ENCODE measurements at regions not wholly inside any gene's neighbourhood (a gene's known extent, or its start where the extent isn't known, plus 50 kb on each side); places are given as distances from the start of the nearest gene placed in this dataset.

- DNase-seq, result no peak
Measured at GRCh38 chr6:1257778-1258177, 54.1 kb upstream of the FOXQ1 start.

DNA sequence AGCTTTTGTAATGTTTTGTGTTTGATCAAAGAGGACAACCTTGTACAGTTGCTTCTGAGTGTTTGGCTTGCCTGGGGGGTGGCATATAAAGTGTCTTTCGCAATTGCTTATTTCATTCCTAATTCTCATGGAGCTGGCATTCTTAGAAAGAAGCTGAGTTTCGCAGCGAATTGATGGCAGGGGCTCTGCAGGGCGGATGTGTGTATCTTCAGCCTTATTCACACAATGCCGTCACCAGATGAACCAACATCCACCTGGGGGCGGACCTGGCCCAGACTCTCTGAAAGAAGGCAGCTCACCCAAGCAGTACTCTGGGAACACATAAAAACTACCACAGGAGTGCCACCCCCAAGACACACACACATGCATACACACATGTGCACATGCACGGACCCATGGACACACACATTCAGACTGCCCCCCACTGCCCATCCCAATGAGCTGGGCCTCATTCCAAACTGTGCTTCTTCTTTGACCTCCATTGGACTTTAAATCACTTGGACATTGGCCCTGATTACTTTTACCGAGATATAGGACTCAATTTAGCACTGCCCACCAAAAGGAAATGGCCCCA lies 55.4 kb upstream of the FOXQ1 start:
- DNase-seq, result no peak

DNA sequence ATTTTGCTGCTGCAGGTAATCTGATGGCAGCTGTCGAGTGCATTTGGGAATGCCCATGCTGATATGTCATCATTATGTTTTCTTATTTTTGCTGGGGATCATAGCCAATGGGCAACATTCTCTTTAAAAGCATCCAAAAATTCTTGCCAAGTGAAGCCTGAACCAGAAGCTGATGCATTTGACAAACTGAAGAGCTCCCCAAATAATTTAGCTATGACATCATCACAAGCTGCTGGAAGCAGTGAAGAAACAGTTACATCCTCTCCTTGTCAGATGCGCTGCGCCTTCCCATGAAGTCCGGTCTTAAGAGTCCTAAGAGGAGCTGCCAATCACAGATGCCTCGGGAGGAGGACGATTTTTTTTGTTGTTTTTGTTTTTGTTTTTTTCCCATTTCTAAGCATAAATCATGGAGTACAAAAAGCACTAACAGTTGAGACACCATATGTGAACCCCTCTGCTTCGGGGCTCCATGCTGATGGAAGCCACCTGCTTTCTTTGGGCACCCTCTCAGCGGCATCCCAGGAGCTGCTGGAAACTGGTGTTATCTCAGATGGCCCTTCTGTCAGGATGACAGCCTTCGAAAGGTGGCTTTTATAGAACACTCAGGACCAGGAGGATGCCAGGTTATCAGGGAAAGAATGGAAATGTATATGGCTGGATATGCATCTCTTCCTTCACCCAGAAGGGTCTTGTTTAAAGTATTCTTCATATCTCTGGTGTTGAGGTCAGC lies 56.1 kb upstream of the FOXQ1 start:
- no peak for DNase-seq

- DNase-seq, result no peak
Measured at GRCh38 chr6:1254326-1254725, 57.6 kb upstream of the FOXQ1 start.

DNA sequence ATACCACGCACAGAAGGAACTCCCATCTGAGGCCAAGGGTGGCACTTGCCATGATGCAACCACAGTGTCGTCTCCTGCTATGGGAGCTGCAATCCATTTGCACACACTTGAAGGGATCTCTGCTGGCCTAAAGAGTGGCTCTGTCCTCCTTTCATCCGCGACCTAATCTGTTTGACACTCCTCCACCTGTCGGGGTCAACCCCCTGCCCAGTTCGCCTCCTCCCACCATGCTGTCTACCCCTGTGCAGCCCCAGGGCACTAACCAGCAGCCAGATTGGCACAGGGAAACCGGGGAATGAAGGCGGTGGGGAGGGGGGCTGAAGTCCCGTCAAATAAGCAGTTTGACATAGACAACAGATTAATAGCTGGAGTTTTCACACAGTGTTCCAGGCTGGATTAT lies 58.1 kb upstream of the FOXQ1 start:
- no peak for DNase-seq

DNA sequence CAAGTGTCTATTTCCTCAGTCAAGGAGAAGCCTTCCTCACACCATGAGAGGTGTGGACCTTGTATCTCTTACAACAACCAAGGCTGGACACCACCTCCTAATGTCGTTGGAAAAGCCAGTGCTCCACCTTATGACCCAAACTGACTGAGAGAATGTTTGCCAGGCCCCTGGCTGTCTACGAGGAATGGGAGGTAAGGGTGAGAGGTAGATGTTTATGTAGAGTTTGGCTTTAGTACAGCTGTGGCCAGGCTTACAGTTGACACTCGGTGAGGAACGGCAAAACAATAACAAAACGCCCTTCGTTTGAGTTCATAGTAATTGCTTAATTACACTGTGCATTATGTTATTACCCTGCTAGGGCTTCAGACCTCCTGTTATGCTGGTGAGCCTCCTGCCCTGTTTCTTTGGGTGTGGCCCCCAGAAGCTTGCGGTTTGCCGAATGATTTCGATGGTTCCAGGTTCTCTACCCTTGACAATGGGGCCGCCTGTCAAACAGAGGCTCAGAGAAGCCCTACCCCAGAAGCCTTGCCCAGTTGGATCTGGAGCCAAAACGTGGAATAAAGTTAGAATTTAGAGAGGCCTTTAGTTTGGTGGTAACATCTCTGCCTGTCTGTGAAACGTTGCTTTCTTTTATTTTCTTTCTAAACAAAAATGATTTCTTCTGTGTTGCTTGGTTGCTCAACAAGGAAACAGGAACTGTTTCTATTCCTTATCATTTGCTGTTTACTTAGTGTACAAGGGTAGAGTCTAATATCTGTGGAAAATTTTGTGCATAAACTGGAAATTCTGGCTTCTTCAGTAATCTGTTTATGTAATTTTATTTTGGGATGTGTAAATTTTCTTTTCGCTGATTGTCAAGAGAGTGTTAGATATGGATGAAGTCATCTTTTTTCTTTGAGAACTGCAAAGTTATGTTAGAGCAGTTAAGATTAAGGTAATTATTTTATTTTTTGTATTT lies 60.4 kb upstream of the FOXQ1 start:
- no peak for DNase-seq

- DNase-seq, result no peak
Measured at GRCh38 chr6:1250489-1251197, 61.3 kb upstream of the FOXQ1 start.

GRCh38 chr6:1247894-1248293 lies 64.0 kb upstream of the FOXQ1 start:
- no peak for DNase-seq

- no peak for DNase-seq
Measured at GRCh38 chr6:1247056-1247455, 64.8 kb upstream of the FOXQ1 start.

GRCh38 chr6:1244941-1245340 lies 67.0 kb upstream of the FOXQ1 start:
- no peak for DNase-seq

DNA sequence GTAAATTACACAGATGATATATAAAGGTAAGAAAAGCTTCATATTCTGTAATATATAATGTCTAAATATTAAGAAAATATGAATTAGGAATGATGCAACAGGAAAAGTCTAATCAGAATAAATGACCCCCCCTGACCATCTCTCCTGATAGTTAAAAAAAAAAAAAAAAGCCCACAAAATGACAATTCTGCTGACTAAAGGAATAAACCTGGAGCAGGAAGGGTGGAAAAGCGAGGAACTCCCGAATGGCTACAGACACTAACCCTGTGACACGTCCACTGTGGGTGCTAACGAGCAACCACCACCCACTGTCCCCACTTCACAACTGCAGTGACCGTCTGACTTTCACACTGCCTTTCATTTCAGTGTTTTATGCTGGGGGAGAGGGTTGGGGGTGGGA lies 67.6 kb upstream of the FOXQ1 start:
- no peak for DNase-seq

- no peak for DNase-seq
Measured at GRCh38 chr6:1242446-1242845, 69.5 kb upstream of the FOXQ1 start.

- DNase-seq, result no peak
Measured at GRCh38 chr6:1242021-1242420, 69.9 kb upstream of the FOXQ1 start.

DNA sequence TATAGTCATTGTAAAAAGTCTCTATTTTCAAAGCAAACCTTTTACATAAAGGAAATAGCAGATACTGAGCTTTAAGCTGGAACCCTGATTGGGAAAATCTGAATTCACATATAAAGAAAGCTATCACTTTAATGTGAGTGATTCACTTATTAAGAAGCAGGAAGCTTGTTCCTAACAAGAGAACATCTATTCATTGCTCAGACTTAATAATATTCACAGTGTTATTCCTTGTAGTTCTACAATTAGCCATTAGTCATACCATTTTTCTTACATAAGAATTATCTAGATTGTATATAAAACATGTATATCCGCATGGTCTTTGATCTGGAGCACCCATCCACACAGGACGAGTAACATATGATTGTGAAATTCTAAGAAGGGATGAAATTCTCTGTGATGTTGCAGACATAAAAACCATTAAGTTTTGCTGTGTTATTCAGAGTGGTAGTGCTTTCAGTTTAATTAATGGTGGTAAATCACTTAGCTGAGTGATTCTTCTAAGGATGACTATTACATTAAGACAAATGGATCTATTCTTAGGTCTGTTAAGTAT lies 71.1 kb upstream of the FOXQ1 start:
- DNase-seq, result no peak

GRCh38 chr6:1239805-1240204 lies 72.1 kb upstream of the FOXQ1 start:
- no peak for DNase-seq

GRCh38 chr6:1238040-1238439 lies 73.9 kb upstream of the FOXQ1 start:
- no peak for DNase-seq

DNA sequence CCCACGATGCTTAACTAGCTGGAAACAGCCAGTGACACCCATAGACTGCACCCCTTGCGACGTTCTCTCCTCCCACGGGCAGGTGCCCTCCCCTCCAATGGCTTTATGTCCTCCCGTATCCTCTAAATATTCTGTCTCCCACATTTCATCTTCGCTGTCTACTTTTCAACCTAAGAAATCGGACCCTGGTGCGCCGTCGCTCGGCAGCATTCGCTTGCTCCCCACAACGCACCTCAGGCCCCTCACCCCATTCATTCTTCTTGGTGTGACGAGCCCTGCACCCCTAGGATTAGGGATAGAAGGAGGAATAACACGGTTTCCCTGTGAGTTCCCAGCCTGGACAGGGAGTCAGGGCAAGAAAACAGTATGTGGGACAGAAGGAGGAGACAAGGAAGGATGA lies 74.3 kb upstream of the FOXQ1 start:
- DNase-seq, result no peak

- no peak for DNase-seq
Measured at GRCh38 chr6:1235825-1236224, 76.1 kb upstream of the FOXQ1 start.

DNA sequence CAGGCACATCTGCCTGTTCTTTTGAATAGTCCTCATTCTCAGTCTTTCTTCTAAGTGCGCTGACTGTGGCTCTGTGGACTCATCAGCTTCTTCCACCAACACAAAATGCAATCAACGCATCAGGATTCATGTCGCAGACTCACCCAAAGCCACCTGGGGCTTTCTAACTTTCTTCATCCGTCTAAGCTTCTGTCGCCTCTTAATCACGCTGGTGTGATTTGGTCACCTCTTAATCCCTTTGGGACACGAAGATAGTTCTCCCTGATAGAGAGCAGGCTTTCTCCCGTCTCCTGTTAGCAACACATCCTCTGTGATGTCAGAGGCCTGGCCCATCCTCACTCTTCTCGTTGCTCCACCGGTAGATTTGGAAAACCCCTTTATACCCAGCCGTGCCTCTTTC lies 78.0 kb upstream of the FOXQ1 start:
- no peak for DNase-seq

GRCh38 chr6:1232578-1232977 lies 79.3 kb upstream of the FOXQ1 start:
- no peak for DNase-seq

- no peak for DNase-seq
Measured at GRCh38 chr6:1231941-1232340, 80.0 kb upstream of the FOXQ1 start.

DNA sequence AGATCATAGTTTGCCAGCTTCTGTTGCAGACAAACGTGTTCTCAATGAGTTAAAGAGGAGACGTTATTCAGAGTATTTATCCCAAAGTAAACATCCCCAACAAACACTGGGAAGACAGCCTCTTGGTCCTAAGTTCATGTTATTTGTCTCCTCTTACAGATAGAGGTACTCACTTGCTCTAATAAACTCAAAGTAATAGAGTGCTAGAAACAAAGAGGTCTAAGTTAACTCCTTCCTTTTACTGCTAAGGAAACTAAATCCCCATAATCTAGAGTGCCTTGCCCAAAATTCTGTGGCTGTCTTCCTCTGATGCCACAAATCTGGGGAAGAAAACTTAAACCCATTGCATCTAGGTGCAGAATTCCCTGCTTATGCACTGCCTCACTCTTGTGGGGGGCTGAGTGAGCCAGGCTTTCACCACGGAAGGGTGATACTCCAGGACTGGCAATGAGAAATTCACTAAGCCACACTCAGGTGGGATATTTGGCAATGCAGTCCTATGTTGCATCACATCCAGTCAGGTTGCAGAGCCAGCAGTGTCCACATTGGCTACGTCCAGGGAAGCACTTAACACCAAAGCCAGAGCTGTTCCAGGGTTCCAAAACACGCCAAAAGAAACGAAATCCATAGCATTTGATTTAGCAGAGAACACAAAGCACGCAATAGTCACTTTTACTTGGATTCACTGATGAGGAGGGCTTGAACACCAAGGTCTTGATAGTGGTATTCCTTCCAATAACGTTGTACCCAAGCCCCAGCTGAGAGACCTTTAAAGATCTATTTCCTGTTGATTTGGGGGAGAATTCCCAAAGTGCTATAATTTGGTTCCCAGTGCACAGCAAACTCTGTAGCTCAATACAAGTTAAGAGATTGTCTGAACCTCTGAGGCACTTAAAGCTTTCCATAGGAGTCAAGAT lies 81.0 kb upstream of the FOXQ1 start:
- DNase-seq, result no peak
